CD4-positive, alpha-beta T cell treated with Interleukin-4 for 1 hour (primary cell): ENCODE measurements at regions not wholly inside any gene's neighbourhood (a gene's known extent, or its start where the extent isn't known, plus 50 kb on each side); places are given as distances from the start of the nearest gene placed in this dataset.
"Not testable (repeated sequence)": the region's sequence is repeated elsewhere in the genome, so short reads cannot be mapped to it uniquely, and the experiment has no call there.

Experiments
- DNase-seq, 2 donors: peaks; one replicate each; pipeline ENCODE4 v3.0.0-alpha.2; 2020 to 2022

GRCh38 chr6:139444273-139444787, 69.9 kb upstream of the CITED2 start:
- not testable (repeated sequence) for DNase-seq

- DNase-seq, result no peak
Measured at GRCh38 chr6:139443231-139444112, 69.0 kb upstream of the CITED2 start.

DNA sequence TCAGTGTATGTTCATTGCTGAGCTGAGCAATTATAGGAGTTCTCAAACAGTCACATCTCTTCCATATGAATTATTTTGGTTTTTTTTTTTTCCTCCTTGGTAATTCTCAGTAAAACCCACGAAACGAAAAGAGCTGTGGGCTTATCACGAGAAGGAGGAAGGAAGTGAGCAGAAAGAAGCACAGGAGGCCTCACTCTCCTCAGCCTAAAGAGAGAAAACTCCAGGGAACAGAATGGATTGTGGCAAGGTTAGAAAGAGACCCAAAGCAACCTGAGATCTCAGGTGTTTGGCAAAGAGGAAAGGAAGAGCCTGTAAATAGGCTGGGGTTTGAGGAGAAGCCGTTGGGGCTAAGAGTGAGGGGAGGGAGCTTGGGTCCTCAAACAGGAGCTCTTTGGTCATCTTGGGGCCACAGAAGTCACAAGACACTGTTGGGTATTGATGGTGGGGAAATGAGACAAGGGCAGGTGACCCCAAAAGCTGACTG, 67.8 kb upstream of the CITED2 start:
- no peak for DNase-seq

GRCh38 chr6:139439349-139439748, 64.9 kb upstream of the CITED2 start:
- no peak for DNase-seq

DNA sequence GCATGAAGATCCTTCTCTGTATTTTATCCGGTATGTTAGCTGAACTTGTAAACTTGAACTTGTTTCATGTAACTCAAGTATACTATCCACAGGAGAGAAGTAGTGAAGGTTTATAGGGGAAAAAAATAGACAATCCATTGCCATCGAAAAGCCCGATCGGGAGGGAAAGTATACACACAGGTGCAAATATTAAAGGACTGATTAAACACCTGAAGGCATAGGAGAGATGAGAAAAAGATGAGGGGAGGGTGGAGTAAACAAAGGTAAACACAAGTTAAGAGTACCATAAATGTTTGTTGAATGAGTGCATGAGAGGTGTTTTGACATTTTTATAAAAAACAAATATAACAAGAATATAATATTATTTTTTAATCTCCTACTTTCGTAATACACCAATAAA, 64.3 kb upstream of the CITED2 start:
- DNase-seq, result no peak

DNA sequence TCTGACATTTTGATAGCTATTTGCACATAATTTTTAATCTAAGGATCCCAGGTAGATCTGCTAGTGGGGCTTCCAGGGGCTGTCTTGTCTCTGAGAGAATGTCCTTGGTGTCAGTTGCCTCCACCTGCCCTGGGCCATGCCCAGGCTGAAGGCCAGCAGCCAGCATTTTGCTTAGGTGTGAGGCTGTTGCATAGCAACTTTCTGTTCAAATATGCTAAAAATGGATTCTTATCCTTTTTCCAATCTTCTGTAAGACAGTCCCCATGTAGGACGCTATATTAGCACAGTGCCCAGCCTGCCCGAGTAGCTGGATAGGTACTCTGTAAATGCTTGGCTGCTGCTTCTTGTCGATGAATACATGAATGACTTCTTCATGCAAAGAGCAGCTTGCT, 62.5 kb upstream of the CITED2 start:
- DNase-seq, result no peak

DNA sequence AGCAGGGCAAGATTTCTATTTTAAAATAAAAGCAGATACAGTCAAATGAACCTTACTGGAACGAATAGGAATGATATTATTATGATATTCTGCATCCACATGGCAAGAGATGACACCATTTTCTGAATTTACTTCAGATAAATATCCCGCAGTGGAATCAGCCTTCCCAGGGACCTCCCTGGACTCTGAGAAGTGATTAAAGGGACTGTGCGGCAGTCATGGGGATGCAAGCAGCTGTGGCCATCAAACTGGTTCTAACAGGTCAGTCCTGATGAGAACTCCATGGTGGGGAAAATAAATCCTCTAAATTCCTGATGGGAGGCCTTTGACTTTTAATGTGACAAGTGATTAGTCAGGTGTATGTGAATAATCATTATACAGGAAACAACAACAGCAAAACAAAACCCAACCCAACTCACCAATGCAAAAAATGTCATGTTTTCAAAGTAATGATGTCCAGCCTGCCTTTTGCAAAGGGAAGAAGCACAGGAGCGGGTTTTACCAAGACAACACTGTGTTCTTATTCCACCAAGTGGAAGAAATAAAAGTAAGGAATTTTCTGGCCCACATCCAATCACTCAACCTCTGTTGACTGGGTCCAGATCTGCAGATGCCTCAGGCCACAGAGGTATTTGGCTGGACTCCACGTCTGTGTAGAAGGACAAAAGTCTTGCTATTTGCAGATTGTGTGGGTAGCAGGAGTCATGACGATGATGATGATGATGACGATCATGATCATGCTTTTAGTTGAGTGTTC, 61.9 kb upstream of the CITED2 start:
- no peak for DNase-seq

DNA sequence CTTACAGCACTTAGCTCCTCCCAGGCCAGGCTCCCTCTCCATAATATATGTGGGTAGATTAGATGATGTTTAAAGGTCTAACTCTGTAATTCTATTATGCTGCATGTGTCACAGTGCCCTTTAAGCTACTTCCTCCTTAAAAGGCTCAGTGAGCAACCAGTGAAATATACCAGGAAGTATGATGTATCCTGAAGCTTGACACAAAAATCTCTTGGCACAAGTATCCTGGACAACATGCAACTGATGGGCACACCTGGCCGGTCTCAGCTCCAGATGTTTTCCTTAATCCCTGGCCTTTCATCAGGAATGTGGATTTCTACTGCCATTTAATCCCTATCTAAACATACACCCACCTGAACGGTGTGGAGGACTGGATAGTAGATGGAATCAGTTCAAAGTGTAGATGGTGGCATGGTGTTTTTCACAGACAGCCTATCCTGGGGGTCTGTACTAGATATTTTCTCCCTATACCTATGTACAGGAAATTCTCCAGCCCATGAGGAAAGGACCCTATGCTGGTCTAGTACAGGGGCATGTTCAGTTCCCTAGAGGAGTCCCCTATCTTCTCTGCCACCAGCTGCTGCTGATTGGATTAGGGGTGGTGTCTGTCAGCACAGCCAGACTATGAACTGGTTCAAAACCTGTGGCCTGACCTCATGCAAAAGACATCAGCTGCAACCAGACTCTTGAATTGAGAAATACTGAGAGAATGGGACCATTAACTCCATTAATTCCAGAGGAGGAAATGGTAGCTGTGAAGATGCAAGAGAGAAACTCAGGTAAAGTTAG, 59.4 kb upstream of the CITED2 start:
- no peak for DNase-seq

DNA sequence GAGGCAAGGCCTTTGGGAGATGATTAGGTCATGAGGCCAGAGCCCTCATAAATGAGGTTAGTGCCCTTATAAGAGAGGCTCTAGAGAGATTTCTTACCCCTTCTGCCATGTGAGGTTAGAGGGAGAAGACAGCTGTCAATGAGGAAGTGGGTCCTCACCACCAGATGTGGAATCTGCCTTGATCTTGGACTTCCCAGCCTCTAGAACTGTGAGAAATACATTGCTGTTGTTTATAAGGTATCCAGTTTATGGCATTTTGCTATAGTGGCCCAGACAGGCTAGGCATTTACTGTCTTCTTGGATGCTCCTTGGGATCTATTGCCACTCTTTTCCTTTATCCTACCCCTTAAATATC, 57.1 kb upstream of the CITED2 start:
- DNase-seq, result no peak

DNA sequence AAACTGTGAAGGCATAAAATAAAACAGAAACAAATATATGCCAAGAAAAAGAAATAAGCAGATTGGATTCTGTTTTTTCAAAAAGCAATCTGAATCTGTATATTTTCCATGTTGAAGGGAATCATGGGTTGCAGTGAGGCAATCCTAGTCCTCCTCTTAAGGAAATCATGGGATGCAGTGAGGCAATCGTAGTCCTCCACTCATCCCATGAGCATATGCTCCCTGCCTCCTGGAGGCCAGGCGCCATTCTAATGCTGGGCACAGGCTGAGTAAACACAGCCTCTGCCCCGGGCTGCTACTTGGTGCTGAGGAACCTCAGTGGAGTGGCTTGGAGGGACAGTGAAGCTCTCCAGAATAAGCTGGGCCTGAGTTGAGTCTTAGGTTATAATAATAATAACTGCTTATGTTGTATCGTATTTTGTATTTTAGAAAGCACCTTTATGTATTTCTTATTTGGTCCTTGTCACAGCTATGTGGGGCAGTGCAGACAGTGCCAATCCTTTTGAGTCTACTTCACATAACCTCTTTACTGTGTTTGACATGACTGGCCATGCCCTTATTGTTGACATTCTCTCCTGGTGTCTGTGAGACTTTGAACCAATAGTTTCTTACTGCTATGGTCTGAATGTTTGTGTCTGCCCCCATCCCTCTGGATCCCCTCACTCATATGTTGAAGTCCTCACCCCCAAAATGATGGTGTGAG, 56.6 kb upstream of the CITED2 start:
- DNase-seq, result no peak

GRCh38 chr6:139429580-139430145, 55.2 kb upstream of the CITED2 start:
- no peak for DNase-seq

DNA sequence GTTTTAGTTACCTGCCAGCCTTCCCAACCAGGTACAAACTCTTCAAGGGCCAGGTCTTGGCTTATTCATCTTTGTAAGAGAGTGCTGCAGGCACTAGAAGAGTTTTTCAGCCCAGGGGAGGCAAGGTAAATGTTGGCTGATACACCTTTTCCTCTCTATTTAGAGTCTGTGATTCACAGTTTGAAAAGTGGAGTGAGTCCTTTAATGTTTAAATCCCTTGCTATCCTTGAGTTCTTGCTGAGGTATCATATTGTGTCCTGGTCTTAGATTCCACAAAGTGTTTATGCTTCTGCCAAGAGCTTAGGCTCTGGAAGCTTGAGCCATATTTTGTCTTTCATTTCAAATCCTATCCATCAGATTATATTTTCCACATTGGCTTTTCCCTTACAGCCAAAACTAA, 52.8 kb upstream of the CITED2 start:
- no peak for DNase-seq

GRCh38 chr6:139426795-139427194, 52.3 kb upstream of the CITED2 start:
- no peak for DNase-seq

DNA sequence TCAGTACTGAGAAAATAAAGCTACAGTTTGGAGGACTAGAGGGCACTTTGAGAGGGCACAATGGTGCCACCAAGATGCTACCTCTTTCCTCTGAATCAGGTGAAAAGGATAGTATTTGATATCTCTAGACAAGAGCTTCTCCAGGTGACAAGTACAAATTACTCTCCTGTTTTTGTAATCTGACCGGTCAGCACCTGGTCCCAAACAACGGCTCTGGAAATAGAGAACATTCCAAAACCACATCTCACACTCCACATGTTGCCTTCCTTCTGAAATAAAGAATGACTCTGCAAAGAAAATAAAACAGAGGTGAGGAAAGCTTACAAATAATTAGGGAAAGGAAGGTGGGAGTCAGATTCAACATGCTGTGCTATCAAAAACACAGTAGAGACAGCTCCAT, 51.3 kb upstream of the CITED2 start:
- no peak for DNase-seq

- no peak for DNase-seq
Measured at GRCh38 chr6:139423971-139424667, 49.7 kb upstream of the CITED2 start.
